GM19240 (cell line): ENCODE measurements at regions not wholly inside any gene's neighbourhood (a gene's known extent, or its start where the extent isn't known, plus 50 kb on each side); places are given as distances from the start of the nearest gene placed in this dataset.
"Not testable (repeated sequence)": the region's sequence is repeated elsewhere in the genome, so short reads cannot be mapped to it uniquely, and the experiment has no call there.

Experiments used
- DNase-seq: peaks from one replicate; pipeline ENCODE4 v3.0.0; 2011; ENCODE audit warnings: low spot score; ENCODE audit not compliant: insufficient read length

GRCh38 chr5:56301069-56301468, 67.9 kb upstream of the ANKRD55 start:
- no peak for DNase-seq

GRCh38 chr5:56299212-56299611, 66.1 kb upstream of the ANKRD55 start:
- no peak for DNase-seq

GRCh38 chr5:56298336-56299090, 65.4 kb upstream of the ANKRD55 start:
- DNase-seq, result no peak

- DNase-seq, result no peak
Observed at GRCh38 chr5:56297851-56298250, 64.7 kb upstream of the ANKRD55 start.

GRCh38 chr5:56295311-56295710, 62.2 kb upstream of the ANKRD55 start:
- not testable (repeated sequence) for DNase-seq

- no peak for DNase-seq
Observed at GRCh38 chr5:56294354-56294753, 61.2 kb upstream of the ANKRD55 start.

- DNase-seq, result not testable (repeated sequence)
Observed at GRCh38 chr5:56292874-56293273, 59.7 kb upstream of the ANKRD55 start.

GRCh38 chr5:56291661-56292374, 58.7 kb upstream of the ANKRD55 start:
- DNase-seq, result no peak

- no peak for DNase-seq
Observed at GRCh38 chr5:56291079-56291643, 58.0 kb upstream of the ANKRD55 start.

GRCh38 chr5:56290378-56291078, 57.4 kb upstream of the ANKRD55 start:
- no peak for DNase-seq

- no peak for DNase-seq
Observed at GRCh38 chr5:56289602-56289987, 56.5 kb upstream of the ANKRD55 start.

GRCh38 chr5:56288873-56289601, 55.9 kb upstream of the ANKRD55 start:
- DNase-seq, result no peak

GRCh38 chr5:56286015-56286884, 53.1 kb upstream of the ANKRD55 start:
- DNase-seq, result no peak

GRCh38 chr5:56282951-56283350, 49.8 kb upstream of the ANKRD55 start:
- DNase-seq, result no peak
